ENCODE measurements at regions not wholly inside any gene's neighbourhood (a gene's known extent, or its start where the extent isn't known, plus 50 kb on each side); places are given as distances from the start of the nearest gene placed in this dataset.

GRCh38 chr20:10921491-10922010 lies 247.8 kb upstream of the JAG1 start:
- no peak overlapping the region for H3K27ac ChIP-seq (ENCODE audit: low read depth, low read length, poor library complexity, severe bottlenecking)
- DNase-seq (ENCODE audit: low spot score): no peak
- no peak overlapping the region for H3K4me3 ChIP-seq (ENCODE audit: low read depth, low read length, poor library complexity, severe bottlenecking)
- H3K36me3 ChIP-seq (ENCODE audit: insufficient read depth, low read length): no peaks in the 10 kb centered on the region
- no TSS peak for BruUV-seq (replicated peaks)
- intact Hi-C loops (cut with micrococcal nuclease; ENCODE audit: unreplicated experiment): no loop called here
- H3K79me2 ChIP-seq (ENCODE audit: insufficient read depth, low read depth, low read length): no peaks in the 10 kb centered on the region
- no peaks in the 10 kb centered on the region for H4K20me1 ChIP-seq (ENCODE audit: insufficient read depth, low read length)
- CTCF ChIA-PET (ENCODE audit: unreplicated experiment): no interaction called here
- POLR2A ChIA-PET: interaction anchor here (0.5 to 1.4 kb wide), 2 partner anchors 14 to 1561 kb away, joined by 3 read pairs; no protein-coding TSS in a partner anchor
- no peak for TF ChIP-seq EZH2phosphoT487 (IDR thresholded peaks at IDR 0.05; ENCODE audit: borderline replicate concordance, low read depth, low read length)
- no peak for TF ChIP-seq CTCF (conservative IDR thresholded peaks at IDR 0.05; ENCODE audit: low read length)
- no peak overlapping the region for H3K4me2 ChIP-seq (ENCODE audit: low read length)
- H3K9me2 ChIP-seq (ENCODE audit: insufficient read depth, low read length): no peaks in the 10 kb centered on the region
- H3K9me3 ChIP-seq (ENCODE audit: low read length): no peaks in the 10 kb centered on the region
- no peaks in the 10 kb centered on the region for H3K4me1 ChIP-seq (ENCODE audit: insufficient read depth, low read length, poor library complexity, severe bottlenecking)
- H2AFZ ChIP-seq (ENCODE audit: low read length): no peak overlapping the region

- POLR2A ChIA-PET: interaction anchor here (1.4 kb wide), 1 partner anchor 15 kb away, joined by 3 read pairs; no protein-coding TSS in a partner anchor
- Histone ChIP-seq H3K9me3 (ENCODE audit: low read length) (no peaks in the 10 kb centered on the region), H3K36me3 (ENCODE audit: insufficient read depth, low read length) (no peaks in the 10 kb centered on the region), H2AFZ (ENCODE audit: low read length) (no peak overlapping the region), H3K4me2 (ENCODE audit: low read length) (no peak overlapping the region), H3K27ac (ENCODE audit: low read depth, low read length, poor library complexity, severe bottlenecking) (no peak overlapping the region), H4K20me1 (ENCODE audit: insufficient read depth, low read length) (no peaks in the 10 kb centered on the region), H3K4me1 (ENCODE audit: insufficient read depth, low read length, poor library complexity, severe bottlenecking) (no peaks in the 10 kb centered on the region), H3K4me3 (ENCODE audit: low read depth, low read length, poor library complexity, severe bottlenecking) (no peak overlapping the region), H3K79me2 (ENCODE audit: insufficient read depth, low read depth, low read length) (no peaks in the 10 kb centered on the region), H3K9me2 (ENCODE audit: insufficient read depth, low read length) (no peaks in the 10 kb centered on the region)
- CTCF ChIA-PET (ENCODE audit: unreplicated experiment): no interaction called here
- intact Hi-C loops (cut with micrococcal nuclease; ENCODE audit: unreplicated experiment): no loop called here
- BruUV-seq (replicated peaks): no TSS peak
- no peak for DNase-seq (ENCODE audit: low spot score)
- TF ChIP-seq EZH2phosphoT487 (IDR thresholded peaks at IDR 0.05; ENCODE audit: borderline replicate concordance, low read depth, low read length) (no peak), CTCF (conservative IDR thresholded peaks at IDR 0.05; ENCODE audit: low read length) (no peak)
Observed at GRCh38 chr20:10922506-10922905, 248.7 kb upstream of the JAG1 start.

GRCh38 chr20:10922941-10923340 lies 249.1 kb upstream of the JAG1 start:
- POLR2A ChIA-PET: no interaction called here
- Histone ChIP-seq H3K4me2 (ENCODE audit: low read length) (no peak overlapping the region), H3K27ac (ENCODE audit: low read depth, low read length, poor library complexity, severe bottlenecking) (no peak overlapping the region), H3K9me2 (ENCODE audit: insufficient read depth, low read length) (no peaks in the 10 kb centered on the region), H3K9me3 (ENCODE audit: low read length) (no peaks in the 10 kb centered on the region), H3K79me2 (ENCODE audit: insufficient read depth, low read depth, low read length) (no peaks in the 10 kb centered on the region), H3K4me3 (ENCODE audit: low read depth, low read length, poor library complexity, severe bottlenecking) (no peak overlapping the region), H2AFZ (ENCODE audit: low read length) (no peak overlapping the region), H3K36me3 (ENCODE audit: insufficient read depth, low read length) (no peaks in the 10 kb centered on the region), H3K4me1 (ENCODE audit: insufficient read depth, low read length, poor library complexity, severe bottlenecking) (no peaks in the 10 kb centered on the region), H4K20me1 (ENCODE audit: insufficient read depth, low read length) (no peaks in the 10 kb centered on the region)
- CTCF ChIA-PET (ENCODE audit: unreplicated experiment): no interaction called here
- no peak for TF ChIP-seq CTCF (conservative IDR thresholded peaks at IDR 0.05; ENCODE audit: low read length)
- no TSS peak for BruUV-seq (replicated peaks)
- DNase-seq (ENCODE audit: low spot score): no peak
- intact Hi-C loops (cut with micrococcal nuclease; ENCODE audit: unreplicated experiment): no loop called here
